Left ventricle myocardium superior (tissue), 1 donor: ENCODE measurements at regions not wholly inside any gene's neighbourhood (a gene's known extent, or its start where the extent isn't known, plus 50 kb on each side); places are given as distances from the start of the nearest gene placed in this dataset.
A peak's percentile ranks its signal among the peaks of the same experiment; 100 is the strongest.

Source experiments
- ATAC-seq: fragments of 200-7000 bp; cut with Tn5 transposase; one replicate; pipeline ENCODE4 v1.9.1; 2020; ENCODE audit warnings: mild to moderate bottlenecking, moderate library complexity
- DNase-seq: peaks from one replicate; pipeline ENCODE4 v3.0.0-alpha.2; 2020
- intact Hi-C: fragments of 100-400 bp; cut with micrococcal nuclease; formaldehyde crosslinking; loops from one replicate; pipeline ENCODE4 v1.11.0; 2022
- donor health status: DM: no; HTN: yes; CAD: no; lungs with severe emphysema.

DNA sequence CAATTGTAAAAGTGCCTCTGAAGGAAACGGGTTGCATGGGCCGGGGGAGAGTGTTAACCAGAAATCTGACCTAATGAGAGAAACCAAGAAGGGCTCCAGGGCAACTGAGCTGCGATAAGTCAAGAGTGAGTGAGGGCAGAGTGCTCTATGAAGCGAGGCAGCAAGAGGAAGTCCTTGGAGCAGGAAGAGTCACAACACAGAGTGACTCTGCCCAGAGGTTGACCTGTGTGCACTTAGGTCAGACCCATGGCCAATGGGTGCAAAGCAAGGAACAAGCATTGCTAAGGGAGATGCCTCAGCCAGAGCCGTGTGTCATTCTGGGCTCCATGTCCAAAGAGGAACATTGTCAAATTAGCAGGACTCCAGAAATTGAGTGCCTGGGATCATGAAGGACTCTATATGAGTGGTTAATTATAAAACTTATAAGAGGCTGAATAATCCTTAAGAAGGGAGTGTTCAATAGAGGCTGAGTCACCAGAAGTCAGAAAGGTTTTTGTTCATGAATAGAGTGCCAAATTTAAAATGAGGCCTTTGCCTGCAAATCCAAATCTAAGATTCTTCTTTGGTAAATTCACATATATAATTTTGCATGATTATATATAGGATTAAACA lies 438.5 kb downstream of the MED10 start:
- DNase-seq: no peak
- no peak for ATAC-seq
- intact Hi-C loops: no loop called here

GRCh38 chr5:5933651-5934050 lies 444.7 kb downstream of the MED10 start:
- ATAC-seq: no peak
- DNase-seq: no peak
- intact Hi-C loops: no loop called here

DNA sequence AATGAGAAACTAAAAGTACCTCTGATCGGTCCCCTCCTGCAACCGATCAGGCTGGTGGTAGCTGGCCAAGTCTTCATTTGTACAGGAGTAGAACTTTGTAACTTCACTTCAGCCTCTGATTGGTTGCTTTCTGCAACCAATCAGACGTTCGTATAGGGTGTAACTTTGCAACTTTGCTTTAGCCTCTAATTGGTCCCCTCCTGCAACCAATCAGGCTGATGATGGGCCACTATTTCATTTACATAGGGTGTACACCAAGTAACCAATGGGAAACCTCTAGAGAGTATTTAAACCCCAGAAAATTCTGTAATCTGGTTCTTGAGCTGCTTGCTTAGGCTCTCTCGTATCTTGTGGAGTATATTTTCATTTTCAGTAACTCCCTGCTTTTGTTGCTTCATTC lies 445.5 kb downstream of the MED10 start:
- intact Hi-C loops: no loop called here
- ATAC-seq (no peak), DNase-seq (no peak)

DNA sequence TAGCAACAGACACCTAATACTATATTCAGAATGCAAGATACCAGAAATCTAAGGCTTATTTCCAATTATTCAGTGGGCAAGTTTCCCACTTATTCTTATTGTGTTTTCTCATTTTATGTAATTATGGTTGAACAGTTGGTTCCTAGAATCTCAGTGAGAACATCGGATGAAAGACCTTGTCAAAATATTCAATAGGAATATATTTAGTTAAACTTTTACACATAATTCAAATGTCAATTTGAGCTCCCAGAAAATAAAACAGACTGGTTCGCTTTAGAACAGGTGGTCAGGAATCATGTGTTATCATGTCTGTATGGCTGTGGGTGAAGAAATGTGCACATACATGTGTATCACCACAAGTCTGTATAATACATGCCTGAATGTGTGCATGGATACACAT lies 447.8 kb downstream of the MED10 start:
- intact Hi-C loops: no loop called here
- DNase-seq: no peak
- no peak for ATAC-seq

GRCh38 chr5:5929291-5930020 lies 448.9 kb downstream of the MED10 start:
- ATAC-seq (no peak), DNase-seq (no peak)
- intact Hi-C loops: no loop called here

- intact Hi-C loops: no loop called here
Observed at GRCh38 chr5:5925191-5925590, 453.2 kb downstream of the MED10 start.

DNA sequence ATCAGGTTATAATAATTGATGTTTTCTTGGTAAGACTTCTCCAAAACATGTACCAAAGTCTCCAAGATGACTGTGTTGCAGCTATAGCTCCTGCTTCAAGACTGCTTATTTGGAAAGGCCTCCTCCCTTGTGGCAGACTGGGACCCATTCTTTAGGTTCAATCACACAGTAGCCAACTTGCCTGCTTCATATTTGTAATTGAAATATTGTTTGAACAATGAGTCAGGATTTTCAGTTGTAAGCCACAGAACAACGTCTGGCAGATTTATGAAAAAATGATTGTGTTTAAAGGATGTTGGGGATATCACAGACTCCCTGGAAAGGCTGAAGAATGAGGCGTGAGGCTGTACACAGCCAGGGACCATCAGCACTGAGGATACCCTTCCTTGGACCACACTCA lies 458.9 kb downstream of the MED10 start:
- no peak for DNase-seq
- no peak for ATAC-seq
- intact Hi-C loops: no loop called here

More at GRCh38 chr5:5925191-5925590, 453.2 kb downstream of the MED10 start:
- ATAC-seq: no peak
- DNase-seq: no peak

DNA sequence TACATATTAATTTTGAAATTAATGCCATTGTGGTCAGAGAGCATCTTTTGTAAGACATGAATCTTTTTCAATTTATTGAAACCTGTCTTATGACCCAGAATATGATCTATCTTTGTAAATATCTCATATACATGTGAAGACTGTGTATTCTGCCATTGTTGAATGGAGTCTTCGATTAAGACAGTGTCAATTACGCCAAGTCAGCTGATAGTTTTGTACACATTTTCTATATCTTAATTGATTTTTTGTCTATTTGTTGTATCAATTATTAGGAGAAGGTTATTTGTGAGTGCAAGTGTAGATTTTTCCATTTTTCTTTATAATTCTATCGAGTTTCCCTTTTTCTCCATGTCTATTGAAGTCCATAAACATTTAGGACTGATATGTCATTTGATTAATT lies 471.6 kb downstream of the MED10 start:
- intact Hi-C loops: no loop called here
- no peak for ATAC-seq
- no peak for DNase-seq

DNA sequence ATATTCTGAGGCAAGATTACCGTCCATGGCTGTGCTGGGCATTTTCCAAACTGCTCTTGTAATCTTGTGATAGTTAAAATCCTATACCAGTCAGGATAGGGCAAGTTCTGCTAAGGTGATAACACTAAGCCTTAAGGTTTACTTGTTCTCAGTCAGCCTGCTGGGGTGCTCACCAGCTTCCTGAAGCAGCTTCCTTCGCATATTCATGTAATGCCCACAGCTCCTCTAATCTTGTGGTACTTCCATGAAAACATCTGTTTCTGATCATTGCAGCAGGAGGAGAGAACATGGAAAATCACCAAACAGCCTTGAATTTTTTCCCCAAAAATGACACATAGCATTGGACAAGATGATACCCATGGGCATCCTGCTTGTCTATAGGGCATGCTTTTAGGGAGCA lies 473.2 kb downstream of the MED10 start:
- intact Hi-C loops: no loop called here
- DNase-seq: no peak
- ATAC-seq: no peak

DNA sequence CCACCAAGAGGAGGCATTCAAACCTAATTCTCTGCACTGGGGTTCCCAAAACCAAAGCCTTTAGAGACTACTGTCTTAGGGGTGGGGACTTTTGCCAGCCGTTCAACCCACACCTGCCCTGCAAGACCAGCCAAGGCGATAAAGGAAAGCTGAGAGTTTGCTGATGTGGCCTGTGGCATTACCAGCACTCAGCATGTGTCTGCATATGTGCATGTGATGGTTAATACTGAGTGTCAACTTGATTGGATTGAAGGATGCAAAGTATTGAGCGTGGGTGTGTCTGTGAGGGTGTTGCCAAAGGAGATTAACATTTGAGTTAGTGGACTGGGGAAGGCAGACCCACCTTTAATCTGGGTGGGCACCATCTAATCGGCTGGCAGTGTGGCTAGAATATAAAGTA lies 474.2 kb downstream of the MED10 start:
- DNase-seq: no peak
- no peak for ATAC-seq
- intact Hi-C loops: no loop called here

GRCh38 chr5:5902678-5903646 lies 475.4 kb downstream of the MED10 start:
- intact Hi-C loops: no loop called here
- DNase-seq: no peak
- no peak for ATAC-seq

GRCh38 chr5:5900350-5900749 lies 477.9 kb downstream of the ICE1 start:
- DNase-seq: no peak
- ATAC-seq: no peak

GRCh38 chr5:5899716-5900115 lies 477.2 kb downstream of the ICE1 start:
- intact Hi-C loops: no loop called here
- DNase-seq (no peak), ATAC-seq (no peak)

More at GRCh38 chr5:5900350-5900749, 477.9 kb downstream of the ICE1 start:
- intact Hi-C loops: no loop called here

GRCh38 chr5:5888284-5888683 lies 465.8 kb downstream of the ICE1 start:
- ATAC-seq: no peak
- DNase-seq: no peak
- intact Hi-C loops: loop anchor here (10.0 kb wide), 1 partner anchor 393 kb away; no protein-coding TSS in a partner anchor

- intact Hi-C loops: loop anchor here (10.0 kb wide), 1 partner anchor 393 kb away; no protein-coding TSS in a partner anchor
- ATAC-seq (no peak), DNase-seq (no peak)
Observed at GRCh38 chr5:5887833-5888232, 465.4 kb downstream of the ICE1 start.

DNA sequence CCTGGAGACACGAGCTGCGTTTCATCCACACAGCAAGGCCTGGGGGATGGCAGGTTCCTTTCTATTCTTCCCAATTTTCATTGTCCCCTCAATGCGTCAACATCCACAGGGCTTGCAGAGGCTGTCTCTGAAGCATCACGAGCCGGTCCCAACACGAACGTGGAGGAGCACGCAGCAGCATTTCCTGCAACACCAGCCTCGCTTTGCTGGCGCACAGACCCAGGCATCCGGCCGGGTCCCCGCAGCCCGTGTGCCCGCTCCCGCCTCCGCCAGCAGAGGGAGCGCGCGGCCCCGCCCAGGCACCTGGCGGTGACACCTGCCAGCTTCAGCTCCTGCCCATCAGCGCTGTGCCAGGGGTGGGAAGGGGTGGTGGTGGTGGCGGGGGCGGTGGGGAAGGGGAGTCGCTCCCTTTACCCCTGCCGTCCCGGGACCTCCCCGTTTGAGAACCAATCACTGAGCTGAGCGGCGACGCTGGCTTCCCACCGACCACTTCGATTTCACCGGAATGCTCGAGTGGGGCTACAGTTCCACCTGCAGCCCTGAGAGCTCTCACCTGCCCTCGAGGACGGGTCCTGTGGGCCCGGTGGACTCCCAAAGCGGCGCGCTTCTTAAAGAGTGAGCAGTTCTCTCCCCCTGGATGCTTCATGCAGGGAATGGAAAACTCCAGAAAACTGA lies 464.5 kb downstream of the ICE1 start:
- intact Hi-C loops: loop anchor here (10.0 kb wide), 1 partner anchor 392 kb away; no protein-coding TSS in a partner anchor
- DNase-seq: peak; percentile 35
- ATAC-seq: peak; percentile 66

- DNase-seq: no peak
- ATAC-seq: no peak
- intact Hi-C loops: loop anchor here (10.0 kb wide), 1 partner anchor 392 kb away; no protein-coding TSS in a partner anchor
Observed at GRCh38 chr5:5886353-5886752, 463.9 kb downstream of the ICE1 start.

- ATAC-seq (no peak), DNase-seq (no peak)
- intact Hi-C loops: loop anchor here (10.0 kb wide), 1 partner anchor 391 kb away; no protein-coding TSS in a partner anchor
Observed at GRCh38 chr5:5885782-5886181, 463.3 kb downstream of the ICE1 start.

- DNase-seq (no peak), ATAC-seq (no peak)
- intact Hi-C loops: loop anchor here (10.0 kb wide), 1 partner anchor 390 kb away; no protein-coding TSS in a partner anchor
Observed at GRCh38 chr5:5884593-5884992, 462.1 kb downstream of the ICE1 start.
